HG03457 (cell line): ENCODE measurements at regions not wholly inside any gene's neighbourhood (a gene's known extent, or its start where the extent isn't known, plus 50 kb on each side); places are given as distances from the start of the nearest gene placed in this dataset.
"Not testable (repeated sequence)": the region's sequence is repeated elsewhere in the genome, so short reads cannot be mapped to it uniquely, and the experiment has no call there.

Experiments used
- ATAC-seq: cut with Tn5 transposase; IDR thresholded peaks from one replicate; pipeline ENCODE4 v1.9.1; 2021; ENCODE audit warnings: moderate number of reproducible peaks; ENCODE audit not compliant: unreplicated experiment

GRCh38 chr5:155489949-155490348, 476.4 kb downstream of the KIF4B start:
- no peak for ATAC-seq

- no peak for ATAC-seq
These were observed 478.6 kb downstream of the KIF4B start for GRCh38 chr5:155492191-155492590.

- no peak for ATAC-seq
These were observed 491.1 kb downstream of the KIF4B start for GRCh38 chr5:155504606-155505005.

- no peak for ATAC-seq
These were observed 493.8 kb downstream of the KIF4B start for GRCh38 chr5:155507363-155507762.

GRCh38 chr5:155508673-155509072, 495.1 kb downstream of the KIF4B start:
- ATAC-seq = no peak

- no peak for ATAC-seq
These were observed 498.8 kb downstream of the KIF4B start for GRCh38 chr5:155512329-155512728.

- ATAC-seq = no peak
These were observed 500.6 kb downstream of the KIF4B start for GRCh38 chr5:155514105-155514563.

- no peak for ATAC-seq
These were observed 509.0 kb downstream of the KIF4B start for GRCh38 chr5:155522540-155522939.

GRCh38 chr5:155529362-155529761, 515.8 kb downstream of the KIF4B start:
- no peak for ATAC-seq

- no peak for ATAC-seq
These were observed 516.5 kb downstream of the KIF4B start for GRCh38 chr5:155530046-155530445.

GRCh38 chr5:155532621-155533311, 519.2 kb downstream of the KIF4B start:
- no peak for ATAC-seq

- no peak for ATAC-seq
These were observed 526.5 kb downstream of the KIF4B start for GRCh38 chr5:155540000-155540595.

- ATAC-seq = no peak
These were observed 532.5 kb downstream of the KIF4B start for GRCh38 chr5:155546075-155546474.

GRCh38 chr5:155554500-155554899, 540.9 kb downstream of the KIF4B start:
- no peak for ATAC-seq

- ATAC-seq = no peak
These were observed 542.7 kb downstream of the KIF4B start for GRCh38 chr5:155556222-155556621.

- no peak for ATAC-seq
These were observed 543.1 kb downstream of the KIF4B start for GRCh38 chr5:155556700-155557099.

- no peak for ATAC-seq
These were observed 548.6 kb downstream of the KIF4B start for GRCh38 chr5:155562158-155562557.

GRCh38 chr5:155564541-155564940, 551.0 kb downstream of the KIF4B start:
- no peak for ATAC-seq

GRCh38 chr5:155575861-155576260, 562.3 kb downstream of the KIF4B start:
- ATAC-seq = no peak

- not testable (repeated sequence) for ATAC-seq
These were observed 573.3 kb downstream of the KIF4B start for GRCh38 chr5:155586808-155587207.

- ATAC-seq = no peak
These were observed 573.9 kb downstream of the KIF4B start for GRCh38 chr5:155587458-155587857.

GRCh38 chr5:155591273-155591672, 577.7 kb downstream of the KIF4B start:
- no peak for ATAC-seq

GRCh38 chr5:155594270-155594669, 580.7 kb downstream of the KIF4B start:
- no peak for ATAC-seq
